ENCODE measurements at regions not wholly inside any gene's neighbourhood (a gene's known extent, or its start where the extent isn't known, plus 50 kb on each side); places are given as distances from the start of the nearest gene placed in this dataset.

DNA sequence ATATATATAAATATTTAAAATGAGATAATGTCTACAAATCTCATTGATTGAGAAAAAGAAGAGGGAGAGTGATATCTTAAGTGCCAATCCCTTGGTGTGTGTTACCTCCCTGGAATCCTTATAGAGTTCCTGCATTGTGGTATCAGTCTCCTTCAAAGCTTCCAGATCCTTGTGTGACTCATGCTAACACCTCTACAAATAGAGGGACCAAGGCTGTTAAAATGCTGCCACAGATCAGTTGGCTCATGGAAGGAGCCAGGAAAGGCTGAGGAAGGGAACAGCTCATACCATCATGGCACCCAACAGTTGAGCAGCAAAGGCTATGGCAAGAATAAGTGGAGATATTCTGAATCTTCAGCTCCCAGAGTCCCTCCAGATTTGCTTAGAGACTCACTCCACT is 163.6 kb upstream of the ISX start:
- DNase-seq (no peak), ATAC-seq (ENCODE audit: low FRiP score in 2 of 2) (no peak)
- no peak overlapping the region for H3K4me3 ChIP-seq
- H3K9me3 ChIP-seq = no peaks in the 10 kb centered on the region
- H3K27ac ChIP-seq = no peak overlapping the region
- H3K27me3 ChIP-seq = no peaks in the 10 kb centered on the region
- H3K4me1 ChIP-seq = no peaks in the 10 kb centered on the region
- no peaks in the 10 kb centered on the region for H3K36me3 ChIP-seq
- TF ChIP-seq POLR2A (IDR thresholded peaks at IDR 0.05) (no peak), POLR2AphosphoS5 (IDR thresholded peaks at IDR 0.05) (no peak)

DNA sequence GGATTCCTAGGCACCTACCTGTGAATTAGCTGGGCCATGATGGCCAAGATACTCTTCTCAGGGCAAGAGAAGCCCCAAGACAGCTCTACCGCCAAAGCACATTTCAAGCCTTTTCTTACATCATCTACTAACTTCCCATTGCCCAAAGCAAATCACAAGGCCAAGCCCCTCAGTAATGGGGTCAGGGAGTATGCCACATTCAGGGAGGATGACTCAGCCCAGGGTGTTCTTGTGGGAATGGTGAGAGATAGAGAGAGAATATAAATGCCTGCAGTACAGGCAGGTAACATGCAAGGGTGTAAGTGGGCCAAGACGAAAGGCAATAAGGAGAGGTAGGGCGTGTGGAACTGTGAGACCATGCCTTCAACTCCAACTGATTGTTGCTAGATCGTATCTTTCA is 162.5 kb upstream of the ISX start:
- WGBS, 2 donors = 85 to 92% methylated on average over 4 of the region's 4 CpGs
- TF ChIP-seq, protein P1, sequence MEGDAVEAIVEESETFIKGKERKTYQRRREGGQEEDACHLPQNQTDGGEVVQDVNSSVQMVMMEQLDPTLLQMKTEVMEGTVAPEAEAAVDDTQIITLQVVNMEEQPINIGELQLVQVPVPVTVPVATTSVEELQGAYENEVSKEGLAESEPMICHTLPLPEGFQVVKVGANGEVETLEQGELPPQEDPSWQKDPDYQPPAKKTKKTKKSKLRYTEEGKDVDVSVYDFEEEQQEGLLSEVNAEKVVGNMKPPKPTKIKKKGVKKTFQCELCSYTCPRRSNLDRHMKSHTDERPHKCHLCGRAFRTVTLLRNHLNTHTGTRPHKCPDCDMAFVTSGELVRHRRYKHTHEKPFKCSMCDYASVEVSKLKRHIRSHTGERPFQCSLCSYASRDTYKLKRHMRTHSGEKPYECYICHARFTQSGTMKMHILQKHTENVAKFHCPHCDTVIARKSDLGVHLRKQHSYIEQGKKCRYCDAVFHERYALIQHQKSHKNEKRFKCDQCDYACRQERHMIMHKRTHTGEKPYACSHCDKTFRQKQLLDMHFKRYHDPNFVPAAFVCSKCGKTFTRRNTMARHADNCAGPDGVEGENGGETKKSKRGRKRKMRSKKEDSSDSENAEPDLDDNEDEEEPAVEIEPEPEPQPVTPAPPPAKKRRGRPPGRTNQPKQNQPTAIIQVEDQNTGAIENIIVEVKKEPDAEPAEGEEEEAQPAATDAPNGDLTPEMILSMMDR (IDR thresholded peaks at IDR 0.05) = no peak
- TF ChIP-seq POLR2AphosphoS5 (IDR thresholded peaks at IDR 0.05) = no peak
- TF ChIP-seq POLR2A (IDR thresholded peaks at IDR 0.05) = no peak
- no peak for TF ChIP-seq EP300 (IDR thresholded peaks at IDR 0.05)
- Histone ChIP-seq H3K27me3 (no peaks in the 10 kb centered on the region), H3K4me3 (no peak overlapping the region), H3K36me3 (no peaks in the 10 kb centered on the region), H3K4me1 (no peaks in the 10 kb centered on the region), H3K27ac (no peak overlapping the region), H3K9me3 (no peaks in the 10 kb centered on the region)
- no peak for DNase-seq
- no peak for ATAC-seq (ENCODE audit: low FRiP score in 2 of 2)

DNA sequence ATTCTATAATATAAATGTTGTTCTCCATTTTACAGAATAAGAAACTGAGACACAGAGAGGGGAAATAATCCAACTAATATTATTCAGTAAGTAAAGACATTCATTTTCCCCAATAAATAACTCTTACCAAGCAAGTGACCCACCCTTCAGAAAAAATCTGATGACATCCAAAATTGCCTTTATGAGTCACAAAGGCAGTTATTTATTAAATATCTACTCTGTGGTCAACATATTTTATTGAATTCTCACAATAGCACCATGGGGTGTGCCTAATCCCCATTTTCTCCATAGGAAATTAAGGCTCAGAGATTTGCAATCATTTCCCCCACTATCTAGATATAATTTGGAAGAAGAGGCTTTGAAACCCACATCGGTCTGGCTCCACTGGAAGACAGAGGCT is 161.5 kb upstream of the ISX start:
- Histone ChIP-seq H3K4me1 (no peaks in the 10 kb centered on the region), H3K4me3 (no peak overlapping the region), H3K9me3 (no peaks in the 10 kb centered on the region), H3K27ac (no peak overlapping the region), H3K36me3 (no peaks in the 10 kb centered on the region), H3K27me3 (no peaks in the 10 kb centered on the region)
- ATAC-seq (ENCODE audit: low FRiP score in 2 of 2) (no peak), DNase-seq (no peak)
- TF ChIP-seq POLR2A (IDR thresholded peaks at IDR 0.05) (no peak), POLR2AphosphoS5 (IDR thresholded peaks at IDR 0.05) (no peak)
- TF ChIP-seq, protein P1 (IDR thresholded peaks at IDR 0.05) = no peak
- WGBS, 2 donors = 84 to 91% methylated on average over 1 of the region's 1 CpG

DNA sequence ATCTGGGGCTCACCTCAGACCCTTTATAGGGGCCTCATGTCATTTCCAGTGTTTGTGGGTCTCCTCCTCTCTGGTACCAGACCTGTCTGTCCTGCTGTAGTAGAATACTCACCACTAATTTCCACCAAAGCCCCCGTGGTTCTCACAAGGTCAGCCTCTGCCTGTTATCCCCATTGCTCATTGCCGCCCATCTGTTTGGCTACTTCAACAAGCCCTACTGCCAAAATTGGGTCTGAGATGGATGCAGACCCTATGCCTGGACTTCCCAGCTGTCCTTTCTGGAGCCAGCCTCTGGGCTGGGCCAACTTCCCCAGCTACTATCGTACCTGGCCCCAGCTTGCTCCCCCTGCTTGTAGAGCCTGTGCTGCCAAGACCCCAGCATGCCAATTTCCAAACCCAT is 152.1 kb upstream of the ISX start:
- TF ChIP-seq EP300 (IDR thresholded peaks at IDR 0.05) = no peak
- TF ChIP-seq POLR2A (IDR thresholded peaks at IDR 0.05) = no peak
- TF ChIP-seq, protein P1 (IDR thresholded peaks at IDR 0.05) = no peak
- no peak for TF ChIP-seq POLR2AphosphoS5 (IDR thresholded peaks at IDR 0.05)
- DNase-seq (no peak), ATAC-seq (ENCODE audit: low FRiP score in 2 of 2) (no peak)
- no peaks in the 10 kb centered on the region for H3K4me1 ChIP-seq
- no peaks in the 10 kb centered on the region for H3K27me3 ChIP-seq
- H3K4me3 ChIP-seq = no peak overlapping the region
- WGBS, 2 donors = 78 to 94% methylated on average over 2 to 3 of the region's 3 CpGs
- no peaks in the 10 kb centered on the region for H3K9me3 ChIP-seq
- no peaks in the 10 kb centered on the region for H3K36me3 ChIP-seq
- no peak overlapping the region for H3K27ac ChIP-seq

DNA sequence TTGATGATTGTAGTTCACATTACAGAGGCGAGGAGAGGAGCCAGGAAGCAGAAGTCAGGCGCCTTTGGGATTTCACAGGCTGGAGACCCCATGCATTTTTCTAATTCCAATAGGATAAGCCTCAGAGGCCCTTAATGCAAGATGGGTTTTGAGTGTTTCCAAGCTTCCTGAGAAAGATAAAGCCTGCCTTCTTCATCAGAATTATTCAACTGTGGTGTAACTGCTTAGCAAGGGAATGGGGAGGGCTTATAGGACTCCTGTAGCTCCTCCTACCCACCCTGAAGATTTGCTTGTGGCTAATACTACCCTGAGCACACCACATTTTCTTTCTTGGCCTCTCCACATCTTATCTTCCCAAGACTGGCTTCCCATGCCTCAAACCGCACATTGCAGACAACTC is 151.1 kb upstream of the ISX start:
- TF ChIP-seq POLR2AphosphoS5 (IDR thresholded peaks at IDR 0.05) (no peak), EP300 (IDR thresholded peaks at IDR 0.05) (no peak), POLR2A (IDR thresholded peaks at IDR 0.05) (no peak)
- TF ChIP-seq, protein P1 (IDR thresholded peaks at IDR 0.05) = no peak

More for the DNA sequence above, 151.1 kb upstream of the ISX start:
- Histone ChIP-seq H3K4me3 (no peak overlapping the region), H3K9me3 (no peaks in the 10 kb centered on the region), H3K27me3 (no peaks in the 10 kb centered on the region), H3K4me1 (no peaks in the 10 kb centered on the region), H3K36me3 (no peaks in the 10 kb centered on the region), H3K27ac (no peak overlapping the region)
- WGBS, 2 donors = 55 to 63% methylated on average over 3 of the region's 3 CpGs
- no peak for DNase-seq
- ATAC-seq (ENCODE audit: low FRiP score in 2 of 2) = no peak

Measured in upper lobe of left lung (tissue), 6 donors.